Colonic mucosa (tissue), 4 donors: ENCODE measurements at regions not wholly inside any gene's neighbourhood (a gene's known extent, or its start where the extent isn't known, plus 50 kb on each side); places are given as distances from the start of the nearest gene placed in this dataset.

ENCODE experiments used
- DNase-seq: peaks from one replicate; pipeline ENCODE4 v3.0.0-alpha.2; 2020
- H3K27ac ChIP-seq: fragments of 200-600 bp; one replicate; pipeline ENCODE4 v1.8.0; 2021
- H3K27me3 ChIP-seq: fragments of 200-600 bp; one replicate; pipeline ENCODE4 v1.8.0; 2021
- H3K36me3 ChIP-seq: fragments of 200-600 bp; one replicate; pipeline ENCODE4 v1.8.0; 2021
- H3K4me1 ChIP-seq: fragments of 200-600 bp; one replicate; pipeline ENCODE4 v1.8.0; 2021; ENCODE audit warnings: mild to moderate bottlenecking
- H3K4me3 ChIP-seq: fragments of 200-600 bp; one replicate; pipeline ENCODE4 v1.8.0; 2021
- H3K9ac ChIP-seq, 2 donors: one replicate each; pipeline ENCODE4 v1.7.0; 2013; ENCODE audit warnings: control low read depth in 2 of 2, low read depth in 2 of 2, low read length in 2 of 2
- H3K9me3 ChIP-seq: fragments of 200-600 bp; one replicate; pipeline ENCODE4 v1.8.0; 2021
- CTCF ChIP-seq: fragments of 200-600 bp; IDR thresholded peaks from one replicate; pipeline ENCODE4 v1.8.0; 2022; ENCODE audit warnings: antibody characterized with exemption, mild to moderate bottlenecking
- intact Hi-C: fragments of 100-400 bp; cut with DNase I; formaldehyde crosslinking; loops from one replicate; pipeline ENCODE4 v1.14.1; 2022
- donor health status: healthy.
- donor health status: DM: no; HTN: no; CAD: no.
- donor health status: DM: no; HTN: no; CAD: no.

- DNase-seq = no peak
- Histone ChIP-seq H3K9ac (no peak overlapping the region), H3K4me3 (no peak overlapping the region), H3K9me3 (no peaks in the 10 kb centered on the region), H3K27ac (no peak overlapping the region), H3K4me1 (no peaks in the 10 kb centered on the region), H3K36me3 (no peaks in the 10 kb centered on the region), H3K27me3 (no peaks in the 10 kb centered on the region)
- intact Hi-C loops = no loop called here
- TF ChIP-seq CTCF = no peak
Measured at GRCh38 chr10:78481842-78482241, 448.2 kb downstream of the RPS24 start.

GRCh38 chr10:78483641-78484040 is 450.0 kb downstream of the RPS24 start:
- intact Hi-C loops = no loop called here
- TF ChIP-seq CTCF = no peak
- H3K36me3 ChIP-seq = no peaks in the 10 kb centered on the region

GRCh38 chr10:78489034-78489433 is 455.4 kb downstream of the RPS24 start:
- Histone ChIP-seq H3K9me3 (no peaks in the 10 kb centered on the region), H3K27ac (no peak overlapping the region), H3K4me3 (no peak overlapping the region), H3K4me1 (no peaks in the 10 kb centered on the region), H3K9ac (no peak overlapping the region), H3K27me3 (no peaks in the 10 kb centered on the region), H3K36me3 (no peaks in the 10 kb centered on the region)
- DNase-seq = no peak
- intact Hi-C loops = no loop called here
- TF ChIP-seq CTCF = no peak

More at GRCh38 chr10:78483641-78484040, 450.0 kb downstream of the RPS24 start:
- no peaks in the 10 kb centered on the region for H3K9me3 ChIP-seq
- H3K9ac ChIP-seq = no peak overlapping the region
- no peak for DNase-seq
- no peak overlapping the region for H3K4me3 ChIP-seq
- no peaks in the 10 kb centered on the region for H3K4me1 ChIP-seq
- H3K27ac ChIP-seq = no peak overlapping the region
- H3K27me3 ChIP-seq = no peaks in the 10 kb centered on the region

GRCh38 chr10:78491812-78492211 is 458.1 kb downstream of the RPS24 start:
- H3K9ac ChIP-seq = no peak overlapping the region
- H3K27me3 ChIP-seq = no peaks in the 10 kb centered on the region
- H3K27ac ChIP-seq = no peak overlapping the region
- no peak overlapping the region for H3K4me3 ChIP-seq
- H3K9me3 ChIP-seq = no peaks in the 10 kb centered on the region
- DNase-seq = no peak
- H3K4me1 ChIP-seq = no peaks in the 10 kb centered on the region
- TF ChIP-seq CTCF = no peak
- intact Hi-C loops = no loop called here
- no peaks in the 10 kb centered on the region for H3K36me3 ChIP-seq

GRCh38 chr10:78492424-78492823 is 458.8 kb downstream of the RPS24 start:
- Histone ChIP-seq H3K4me3 (no peak overlapping the region), H3K4me1 (no peaks in the 10 kb centered on the region), H3K9ac (no peak overlapping the region), H3K27me3 (no peaks in the 10 kb centered on the region), H3K27ac (no peak overlapping the region), H3K36me3 (no peaks in the 10 kb centered on the region), H3K9me3 (no peaks in the 10 kb centered on the region)
- TF ChIP-seq CTCF = no peak
- no peak for DNase-seq
- intact Hi-C loops = no loop called here

- H3K27me3 ChIP-seq = no peaks in the 10 kb centered on the region
- TF ChIP-seq CTCF = no peak
- no peak for DNase-seq
- no peak overlapping the region for H3K9ac ChIP-seq
- no peaks in the 10 kb centered on the region for H3K36me3 ChIP-seq
- intact Hi-C loops = no loop called here
- H3K27ac ChIP-seq = no peak overlapping the region
- no peak overlapping the region for H3K4me3 ChIP-seq
- no peaks in the 10 kb centered on the region for H3K9me3 ChIP-seq
- no peaks in the 10 kb centered on the region for H3K4me1 ChIP-seq
Measured at GRCh38 chr10:78494179-78494578, 460.5 kb downstream of the RPS24 start.
